HPDE6-E6E7 (cell line): ENCODE measurements at regions not wholly inside any gene's neighbourhood (a gene's known extent, or its start where the extent isn't known, plus 50 kb on each side); places are given as distances from the start of the nearest gene placed in this dataset.
"Not testable (repeated sequence)": the region's sequence is repeated elsewhere in the genome, so short reads cannot be mapped to it uniquely, and the experiment has no call there.

Experiments used
- DNase-seq: peaks from one replicate; pipeline ENCODE4 v3.0.0; 2011; ENCODE audit warnings: missing footprints; ENCODE audit errors: extremely low spot score

- DNase-seq = no peak
Measured at GRCh38 chr2:122323927-122324326, 568.5 kb downstream of the TSN start.

GRCh38 chr2:122326471-122326870 lies 571.0 kb downstream of the TSN start:
- DNase-seq = no peak

GRCh38 chr2:122328816-122329215 lies 573.4 kb downstream of the TSN start:
- no peak for DNase-seq

GRCh38 chr2:122329278-122329677 lies 573.8 kb downstream of the TSN start:
- no peak for DNase-seq

- no peak for DNase-seq
Measured at GRCh38 chr2:122333932-122334331, 578.5 kb downstream of the TSN start.

GRCh38 chr2:122338000-122338399 lies 582.5 kb downstream of the TSN start:
- no peak for DNase-seq

- DNase-seq = no peak
Measured at GRCh38 chr2:122340246-122340645, 584.8 kb downstream of the TSN start.

- DNase-seq = no peak
Measured at GRCh38 chr2:122341007-122341406, 585.6 kb downstream of the TSN start.

GRCh38 chr2:122352151-122352550 lies 596.7 kb downstream of the TSN start:
- not testable (repeated sequence) for DNase-seq

- no peak for DNase-seq
Measured at GRCh38 chr2:122357998-122358397, 602.5 kb downstream of the TSN start.

- no peak for DNase-seq
Measured at GRCh38 chr2:122358729-122359128, 603.3 kb downstream of the TSN start.

- DNase-seq = no peak
Measured at GRCh38 chr2:122363885-122364284, 608.4 kb downstream of the TSN start.

- no peak for DNase-seq
Measured at GRCh38 chr2:122366427-122366826, 611.0 kb downstream of the TSN start.

- no peak for DNase-seq
Measured at GRCh38 chr2:122366969-122367645, 611.7 kb downstream of the TSN start.

GRCh38 chr2:122367646-122368010 lies 612.2 kb downstream of the TSN start:
- no peak for DNase-seq

- no peak for DNase-seq
Measured at GRCh38 chr2:122368576-122369243, 613.3 kb downstream of the TSN start.

- no peak for DNase-seq
Measured at GRCh38 chr2:122378521-122378920, 623.1 kb downstream of the TSN start.

- no peak for DNase-seq
Measured at GRCh38 chr2:122384768-122385333, 629.4 kb downstream of the TSN start.

GRCh38 chr2:122388208-122388607 lies 632.8 kb downstream of the TSN start:
- no peak for DNase-seq

GRCh38 chr2:122389694-122390093 lies 634.2 kb downstream of the TSN start:
- no peak for DNase-seq

GRCh38 chr2:122390406-122390805 lies 635.0 kb downstream of the TSN start:
- DNase-seq = peak; percentile 28

- no peak for DNase-seq
Measured at GRCh38 chr2:122391726-122392125, 636.3 kb downstream of the TSN start.

- no peak for DNase-seq
Measured at GRCh38 chr2:122395687-122396086, 640.2 kb downstream of the TSN start.
